HFFc6 (cell line): ENCODE measurements at regions not wholly inside any gene's neighbourhood (a gene's known extent, or its start where the extent isn't known, plus 50 kb on each side); places are given as distances from the start of the nearest gene placed in this dataset.
"Not testable (repeated sequence)": the region's sequence is repeated elsewhere in the genome, so short reads cannot be mapped to it uniquely, and the experiment has no call there.

Experiments
- DNase-seq: peaks from one replicate; pipeline ENCODE4 v3.0.0-alpha.2; 2018
- H3K27ac Mint-ChIP-seq: 2 replicates; pipeline ENCODE4 v1.8.0; 2020; ENCODE audit warnings: mild to moderate bottlenecking, mixed read lengths
- H3K27me3 Mint-ChIP-seq: 2 replicates; pipeline ENCODE4 v1.8.0; 2021; ENCODE audit warnings: mild to moderate bottlenecking, moderate library complexity, mixed read lengths; ENCODE audit not compliant: insufficient read depth
- H3K36me3 Mint-ChIP-seq: 2 replicates; pipeline ENCODE4 v1.8.0; 2021; ENCODE audit warnings: low read depth, mixed read lengths
- H3K4me1 Mint-ChIP-seq: 2 replicates; pipeline ENCODE4 v1.8.0; 2020; ENCODE audit warnings: low read depth, mixed read lengths
- H3K4me3 Mint-ChIP-seq: 2 replicates; pipeline ENCODE4 v1.8.0; 2020; ENCODE audit warnings: mild to moderate bottlenecking, moderate library complexity, mixed read lengths
- H3K9me3 Mint-ChIP-seq: 2 replicates; pipeline ENCODE4 v1.8.0; 2020; ENCODE audit warnings: mild to moderate bottlenecking, mixed read lengths
- TF ChIP-seq, protein P1 (sequence below): fragments of 200-600 bp; sonication (generic); IDR thresholded peaks from 2 replicates; pipeline ENCODE4 v1.5.0; 2021; ENCODE audit warnings: antibody characterized with exemption, mild to moderate bottlenecking

DNA sequence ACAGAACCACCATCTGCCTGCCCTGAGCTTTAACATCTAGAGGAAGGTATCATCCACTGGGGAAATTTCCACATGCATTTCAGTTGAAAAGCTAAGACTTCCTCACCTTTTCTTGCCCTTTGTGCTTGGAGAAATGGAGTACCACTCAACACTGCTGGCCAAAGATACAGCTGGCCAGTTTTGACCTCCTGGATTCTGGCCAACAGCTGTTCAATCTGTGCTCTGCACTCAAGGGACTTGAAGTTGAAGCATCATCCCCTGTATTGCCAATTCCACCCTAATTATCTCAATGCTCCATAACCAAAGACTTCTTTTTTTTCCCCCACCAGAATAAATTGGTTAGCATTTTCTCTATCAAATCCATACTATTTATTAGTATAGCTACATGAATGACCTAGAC lies 70.4 kb upstream of the PRDM9 start:
- H3K27ac Mint-ChIP-seq = no peak overlapping the region
- no peaks in the 10 kb centered on the region for H3K36me3 Mint-ChIP-seq
- DNase-seq = no peak
- peaks cover 35% of the 10 kb centered on the region for H3K9me3 Mint-ChIP-seq
- TF ChIP-seq, protein P1, sequence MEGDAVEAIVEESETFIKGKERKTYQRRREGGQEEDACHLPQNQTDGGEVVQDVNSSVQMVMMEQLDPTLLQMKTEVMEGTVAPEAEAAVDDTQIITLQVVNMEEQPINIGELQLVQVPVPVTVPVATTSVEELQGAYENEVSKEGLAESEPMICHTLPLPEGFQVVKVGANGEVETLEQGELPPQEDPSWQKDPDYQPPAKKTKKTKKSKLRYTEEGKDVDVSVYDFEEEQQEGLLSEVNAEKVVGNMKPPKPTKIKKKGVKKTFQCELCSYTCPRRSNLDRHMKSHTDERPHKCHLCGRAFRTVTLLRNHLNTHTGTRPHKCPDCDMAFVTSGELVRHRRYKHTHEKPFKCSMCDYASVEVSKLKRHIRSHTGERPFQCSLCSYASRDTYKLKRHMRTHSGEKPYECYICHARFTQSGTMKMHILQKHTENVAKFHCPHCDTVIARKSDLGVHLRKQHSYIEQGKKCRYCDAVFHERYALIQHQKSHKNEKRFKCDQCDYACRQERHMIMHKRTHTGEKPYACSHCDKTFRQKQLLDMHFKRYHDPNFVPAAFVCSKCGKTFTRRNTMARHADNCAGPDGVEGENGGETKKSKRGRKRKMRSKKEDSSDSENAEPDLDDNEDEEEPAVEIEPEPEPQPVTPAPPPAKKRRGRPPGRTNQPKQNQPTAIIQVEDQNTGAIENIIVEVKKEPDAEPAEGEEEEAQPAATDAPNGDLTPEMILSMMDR = no peak
- no peaks in the 10 kb centered on the region for H3K27me3 Mint-ChIP-seq
- no peak overlapping the region for H3K4me3 Mint-ChIP-seq
- H3K4me1 Mint-ChIP-seq = no peaks in the 10 kb centered on the region

DNA sequence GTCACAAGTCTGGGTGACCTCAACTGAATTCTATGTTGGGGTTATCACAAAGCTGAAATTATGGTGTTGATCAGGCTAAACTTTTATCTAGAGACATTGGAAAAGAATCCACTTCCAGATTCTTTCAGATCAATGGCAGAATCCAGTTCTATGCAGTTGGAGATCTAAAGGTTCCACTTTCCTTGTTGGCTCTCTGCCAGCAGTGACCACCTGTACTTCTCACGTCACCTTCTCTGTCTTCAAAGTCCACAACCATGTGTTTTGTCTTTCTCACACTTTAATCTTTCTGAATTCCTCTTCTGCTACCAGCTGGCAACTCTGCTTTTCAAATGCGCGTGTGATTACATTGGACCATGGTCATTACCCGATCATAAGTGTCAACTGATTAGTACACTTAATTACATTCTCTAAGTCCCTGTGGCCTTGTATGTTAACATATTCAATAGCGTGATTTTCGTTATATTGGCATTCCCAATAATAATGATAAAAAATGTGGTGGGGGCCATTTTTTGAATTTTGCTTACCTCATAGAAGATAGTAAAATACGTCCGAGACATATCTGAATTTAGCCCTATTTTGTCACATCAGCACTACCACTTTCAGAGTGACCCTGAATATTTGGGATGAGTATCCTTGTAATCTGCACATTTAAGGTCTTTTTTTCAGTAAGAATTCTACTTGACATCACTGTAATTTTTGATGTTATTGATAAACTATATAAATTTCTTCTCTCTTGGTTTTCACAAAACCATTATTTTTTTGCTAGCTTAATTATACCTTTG lies 73.7 kb upstream of the PRDM9 start:
- Mint-ChIP-seq H3K27ac (no peak overlapping the region), H3K27me3 (no peaks in the 10 kb centered on the region), H3K4me1 (no peaks in the 10 kb centered on the region), H3K4me3 (no peak overlapping the region), H3K9me3 (peaks cover 24% of the 10 kb centered on the region), H3K36me3 (no peaks in the 10 kb centered on the region)
- no peak for DNase-seq
- TF ChIP-seq, protein P1 = no peak

DNA sequence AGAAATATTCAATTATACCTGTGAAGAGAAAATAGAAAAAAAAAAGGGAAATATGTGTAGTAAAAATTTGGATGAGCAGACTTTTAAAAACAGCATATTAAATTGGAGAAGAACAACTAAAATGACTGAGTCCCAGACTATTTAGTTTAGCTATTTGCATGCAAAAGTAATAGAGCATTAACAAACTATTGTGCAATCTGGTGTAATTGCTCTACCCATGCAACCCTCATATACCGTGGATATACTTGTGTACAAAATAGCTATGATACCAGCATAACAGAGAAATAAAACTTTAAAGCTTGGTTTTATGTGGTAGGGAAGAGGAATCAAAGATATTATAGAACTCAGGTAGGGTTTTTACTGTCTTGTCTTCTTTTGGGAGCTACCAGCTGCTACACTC lies 78.7 kb upstream of the PRDM9 start:
- Mint-ChIP-seq H3K9me3 (peaks cover 14% of the 10 kb centered on the region), H3K36me3 (no peaks in the 10 kb centered on the region), H3K27me3 (no peaks in the 10 kb centered on the region), H3K27ac (no peak overlapping the region), H3K4me1 (no peaks in the 10 kb centered on the region), H3K4me3 (no peak overlapping the region)
- DNase-seq = no peak
- TF ChIP-seq, protein P1 = no peak

DNA sequence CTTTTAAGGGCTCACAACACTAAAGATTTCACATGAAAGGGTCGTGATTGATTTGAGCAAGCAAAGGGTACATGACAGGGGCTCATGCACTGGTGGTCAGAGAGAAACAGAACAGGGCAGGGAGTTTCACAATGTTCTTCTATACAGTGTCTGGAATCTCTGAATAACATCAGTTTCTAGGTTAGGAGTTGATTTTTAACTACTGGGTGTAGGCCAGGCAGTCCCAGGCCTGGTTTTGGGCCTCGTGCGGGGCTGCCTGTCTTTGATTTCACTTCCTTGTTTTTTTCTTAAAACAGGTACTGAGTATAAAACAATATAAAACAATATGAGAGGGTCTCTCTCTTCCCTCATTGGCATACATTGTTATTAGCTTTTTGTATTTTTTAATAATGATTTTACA lies 87.2 kb upstream of the PRDM9 start:
- H3K27me3 Mint-ChIP-seq, H3K4me1 Mint-ChIP-seq, H3K27ac Mint-ChIP-seq, H3K4me3 Mint-ChIP-seq, H3K36me3 Mint-ChIP-seq, DNase-seq: not testable (repeated sequence)
- peaks cover 34% of the 10 kb centered on the region for H3K9me3 Mint-ChIP-seq

DNA sequence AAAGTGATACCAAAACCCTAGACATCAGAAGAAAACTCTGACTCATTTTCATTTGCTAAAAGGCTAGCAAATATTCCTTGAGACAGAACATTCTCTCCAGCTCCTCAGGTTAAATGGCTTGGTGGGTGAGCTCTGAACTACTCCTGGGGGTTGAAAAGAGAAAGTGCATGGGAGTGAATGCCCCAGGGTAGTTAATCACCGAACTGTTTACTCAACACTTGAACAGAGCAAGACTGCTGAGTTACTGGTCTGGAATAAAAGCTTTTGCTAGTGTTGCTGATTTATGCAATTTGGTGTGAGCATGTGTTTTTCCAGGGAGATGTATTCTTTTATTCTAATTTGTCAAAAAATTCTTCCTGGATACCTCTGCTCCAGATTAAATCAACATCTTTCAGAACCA lies 88.3 kb upstream of the PRDM9 start:
- Mint-ChIP-seq H3K36me3 (no peaks in the 10 kb centered on the region; the same call in 1 of the 2 replicates), H3K9me3 (peaks cover 34% of the 10 kb centered on the region), H3K4me3 (no peak overlapping the region), H3K27ac (no peak overlapping the region), H3K4me1 (no peaks in the 10 kb centered on the region), H3K27me3 (no peaks in the 10 kb centered on the region)
- TF ChIP-seq, protein P1 = no peak
- DNase-seq = no peak

DNA sequence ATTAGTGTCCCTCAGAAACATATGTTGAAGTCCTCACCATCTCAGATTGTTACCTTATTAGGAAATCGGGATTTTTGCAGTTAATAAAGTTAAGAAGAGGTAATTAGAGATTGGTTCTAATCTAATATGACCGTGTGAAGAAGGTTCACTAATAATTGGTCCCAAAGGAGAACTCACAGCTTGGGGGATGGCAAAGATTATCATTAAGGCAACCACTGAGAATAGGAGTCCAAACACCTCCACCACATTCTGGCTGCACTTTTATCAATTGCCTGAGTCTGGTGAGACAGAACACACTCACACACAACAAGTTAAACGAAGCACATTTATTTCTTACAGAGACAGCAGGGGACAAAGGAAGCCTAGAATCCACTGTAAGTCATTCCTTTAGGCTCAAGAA lies 94.9 kb upstream of the PRDM9 start:
- no peak for DNase-seq
- no peaks in the 10 kb centered on the region for H3K36me3 Mint-ChIP-seq

More for the DNA sequence above, 94.9 kb upstream of the PRDM9 start:
- peaks cover 39% of the 10 kb centered on the region for H3K9me3 Mint-ChIP-seq
- H3K27ac Mint-ChIP-seq = no peak overlapping the region
- TF ChIP-seq, protein P1 = no peak
- no peak overlapping the region for H3K4me3 Mint-ChIP-seq
- no peaks in the 10 kb centered on the region for H3K27me3 Mint-ChIP-seq
- no peaks in the 10 kb centered on the region for H3K4me1 Mint-ChIP-seq
